VCaP (cell line): ENCODE measurements at regions not wholly inside any gene's neighbourhood (a gene's known extent, or its start where the extent isn't known, plus 50 kb on each side); places are given as distances from the start of the nearest gene placed in this dataset.
"Not testable (repeated sequence)": the region's sequence is repeated elsewhere in the genome, so short reads cannot be mapped to it uniquely, and the experiment has no call there.

ENCODE experiments used
- H3K27ac ChIP-seq: fragments of 450-650 bp; 2 replicates; pipeline ENCODE4 v1.5.1; 2017
- TF ChIP-seq, protein P1 (sequence below): fragments of 450-650 bp; conservative IDR thresholded peaks from 2 replicates; pipeline ENCODE4 v1.5.1; 2017; ENCODE audit warnings: mild to moderate bottlenecking, moderate library complexity

DNA sequence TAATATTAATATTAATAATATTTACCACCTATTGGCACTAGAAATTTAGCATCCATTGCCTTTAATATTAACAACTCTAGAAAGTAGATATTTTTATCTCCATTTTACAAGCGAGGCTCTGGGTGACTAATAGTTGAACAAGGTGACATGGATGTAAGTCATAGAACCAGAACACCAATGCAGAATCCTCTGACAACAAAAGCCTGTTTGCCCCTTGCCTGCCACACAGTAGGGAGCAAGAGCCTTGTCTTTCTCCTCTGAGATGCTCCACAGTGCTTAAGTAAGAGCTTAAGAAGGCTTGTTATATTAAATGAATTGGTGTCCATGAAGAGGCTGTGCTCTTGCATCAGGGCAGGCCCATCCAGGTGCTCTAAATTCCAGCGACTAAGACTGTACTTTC, 51.2 kb upstream of the LBX1 start:
- TF ChIP-seq, protein P1, sequence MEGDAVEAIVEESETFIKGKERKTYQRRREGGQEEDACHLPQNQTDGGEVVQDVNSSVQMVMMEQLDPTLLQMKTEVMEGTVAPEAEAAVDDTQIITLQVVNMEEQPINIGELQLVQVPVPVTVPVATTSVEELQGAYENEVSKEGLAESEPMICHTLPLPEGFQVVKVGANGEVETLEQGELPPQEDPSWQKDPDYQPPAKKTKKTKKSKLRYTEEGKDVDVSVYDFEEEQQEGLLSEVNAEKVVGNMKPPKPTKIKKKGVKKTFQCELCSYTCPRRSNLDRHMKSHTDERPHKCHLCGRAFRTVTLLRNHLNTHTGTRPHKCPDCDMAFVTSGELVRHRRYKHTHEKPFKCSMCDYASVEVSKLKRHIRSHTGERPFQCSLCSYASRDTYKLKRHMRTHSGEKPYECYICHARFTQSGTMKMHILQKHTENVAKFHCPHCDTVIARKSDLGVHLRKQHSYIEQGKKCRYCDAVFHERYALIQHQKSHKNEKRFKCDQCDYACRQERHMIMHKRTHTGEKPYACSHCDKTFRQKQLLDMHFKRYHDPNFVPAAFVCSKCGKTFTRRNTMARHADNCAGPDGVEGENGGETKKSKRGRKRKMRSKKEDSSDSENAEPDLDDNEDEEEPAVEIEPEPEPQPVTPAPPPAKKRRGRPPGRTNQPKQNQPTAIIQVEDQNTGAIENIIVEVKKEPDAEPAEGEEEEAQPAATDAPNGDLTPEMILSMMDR = no peak
- H3K27ac ChIP-seq = no peak overlapping the region

DNA sequence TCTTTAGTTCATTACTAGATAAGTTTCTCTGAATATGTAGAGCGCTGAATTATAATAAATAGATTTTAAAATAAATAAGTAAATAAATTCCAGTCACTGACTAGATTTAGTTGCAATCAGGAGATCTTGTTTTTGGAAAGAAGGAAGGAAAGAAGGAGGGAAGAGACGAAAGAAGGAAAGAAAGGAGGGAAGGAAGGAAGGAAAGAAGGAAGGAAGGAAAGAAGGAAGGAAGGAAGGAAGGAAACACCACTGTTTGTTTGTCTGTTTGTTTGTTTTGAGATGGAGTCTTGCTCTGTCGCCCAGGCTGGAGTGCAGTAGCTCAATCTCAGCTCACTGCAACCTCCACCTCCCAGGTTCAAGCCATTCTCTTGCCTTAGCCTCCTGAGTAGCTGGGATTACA, 51.7 kb upstream of the LBX1 start:
- not testable (repeated sequence) for H3K27ac ChIP-seq

DNA sequence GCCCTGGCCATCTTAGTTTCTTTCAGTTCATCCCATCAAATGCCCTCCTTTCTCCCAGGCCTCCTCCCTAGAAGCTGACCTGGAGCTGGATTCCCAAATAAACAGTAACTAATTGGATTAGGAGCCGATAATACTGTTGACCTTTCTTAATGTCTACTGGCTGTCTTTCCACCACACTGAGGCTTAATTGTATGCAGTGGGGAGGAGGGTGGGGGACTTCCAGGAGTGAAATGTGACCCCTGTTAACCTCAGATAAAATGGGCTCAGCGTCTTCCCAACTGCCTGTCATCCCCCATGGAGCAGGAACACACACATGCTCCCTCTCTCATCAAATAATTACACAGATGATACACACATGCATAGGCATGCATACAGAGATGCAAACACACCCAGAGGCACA, 53.7 kb upstream of the LBX1 start:
- TF ChIP-seq, protein P1 = no peak
- H3K27ac ChIP-seq = no peak overlapping the region

DNA sequence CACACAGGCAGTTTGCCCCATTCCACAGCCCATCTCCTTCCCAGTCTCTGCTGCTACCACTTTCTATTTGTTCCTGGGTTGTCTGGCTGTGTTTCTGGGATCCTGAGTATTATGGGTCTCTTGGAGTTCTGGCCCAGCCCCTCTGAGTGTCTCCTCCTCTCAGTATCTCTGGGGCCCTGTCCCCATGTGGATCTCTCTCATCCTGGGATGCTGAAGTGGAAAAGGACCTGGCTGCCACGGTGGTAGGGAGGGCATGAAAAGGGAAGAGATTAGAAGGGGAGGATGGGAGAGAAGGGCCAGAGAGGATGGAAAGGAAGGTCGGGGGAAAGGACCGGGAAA, 54.5 kb upstream of the LBX1 start:
- TF ChIP-seq, protein P1 = no peak
- no peak overlapping the region for H3K27ac ChIP-seq

DNA sequence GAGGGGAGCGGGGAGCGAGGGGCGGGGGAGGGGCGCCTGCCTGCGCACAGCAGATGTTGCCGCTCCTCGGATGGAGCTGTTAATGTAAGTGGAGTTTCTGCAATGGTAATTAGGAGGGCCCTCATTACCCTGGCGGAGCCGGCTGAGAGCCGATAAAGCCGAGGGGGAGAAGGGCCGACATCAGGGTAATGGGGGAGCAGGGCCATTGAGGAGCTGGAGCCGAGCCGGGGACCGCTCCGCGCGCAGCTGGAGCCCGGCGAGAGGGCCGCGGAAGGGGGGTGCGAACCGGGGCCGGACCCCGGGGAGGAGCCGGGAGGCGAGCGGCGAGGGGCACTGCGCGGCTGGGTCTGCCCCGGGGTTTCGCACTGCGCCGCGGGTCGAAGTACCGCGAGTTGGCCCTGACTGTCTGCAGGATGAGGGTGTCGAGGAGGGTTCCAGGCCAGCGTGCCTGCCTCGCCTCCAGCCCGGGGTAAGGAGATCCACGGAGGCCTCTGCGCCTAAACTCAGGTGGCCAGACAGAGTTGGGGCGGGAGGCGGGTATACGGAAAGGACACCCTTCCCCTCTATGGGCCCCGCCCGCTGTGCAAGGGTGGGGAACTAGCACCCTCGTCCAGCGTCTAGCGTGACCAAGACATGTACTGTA, 55.0 kb upstream of the LBX1 start:
- TF ChIP-seq, protein P1 = no peak
- no peak overlapping the region for H3K27ac ChIP-seq

DNA sequence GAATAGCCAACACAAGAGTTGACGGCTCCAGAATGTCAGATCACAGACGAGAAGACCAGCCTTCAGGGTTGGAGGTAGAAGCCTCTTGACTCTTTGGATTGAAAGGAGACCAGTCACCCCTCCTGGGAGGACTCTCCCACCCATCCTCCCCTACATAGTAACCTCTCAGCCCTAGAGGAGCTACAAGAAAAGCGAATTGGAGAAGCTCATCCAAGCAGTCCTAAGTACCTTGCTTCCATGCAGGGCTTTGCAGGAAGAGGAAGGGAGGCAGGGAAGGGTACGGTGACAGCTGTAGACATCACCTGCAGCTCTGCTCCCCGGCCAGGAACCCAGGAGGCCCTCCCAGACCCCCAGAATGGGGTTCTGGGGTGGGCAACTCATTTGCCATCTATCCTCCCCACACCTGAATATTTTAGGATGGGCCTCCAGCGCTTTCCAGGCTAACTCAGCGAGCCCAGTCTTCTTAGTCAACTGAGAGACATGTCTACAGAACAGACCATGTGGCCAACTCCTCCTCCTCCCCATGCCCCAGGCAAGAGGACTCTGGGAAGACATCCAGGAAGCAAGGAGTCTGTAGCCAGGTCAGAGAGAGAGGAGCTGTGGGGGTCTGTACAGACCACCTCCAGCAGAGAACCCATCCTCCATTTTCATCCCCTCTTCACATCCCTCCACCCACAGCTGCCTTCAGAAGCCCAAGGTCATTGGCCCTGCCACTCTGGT, 55.6 kb upstream of the LBX1 start:
- no peak overlapping the region for H3K27ac ChIP-seq

DNA sequence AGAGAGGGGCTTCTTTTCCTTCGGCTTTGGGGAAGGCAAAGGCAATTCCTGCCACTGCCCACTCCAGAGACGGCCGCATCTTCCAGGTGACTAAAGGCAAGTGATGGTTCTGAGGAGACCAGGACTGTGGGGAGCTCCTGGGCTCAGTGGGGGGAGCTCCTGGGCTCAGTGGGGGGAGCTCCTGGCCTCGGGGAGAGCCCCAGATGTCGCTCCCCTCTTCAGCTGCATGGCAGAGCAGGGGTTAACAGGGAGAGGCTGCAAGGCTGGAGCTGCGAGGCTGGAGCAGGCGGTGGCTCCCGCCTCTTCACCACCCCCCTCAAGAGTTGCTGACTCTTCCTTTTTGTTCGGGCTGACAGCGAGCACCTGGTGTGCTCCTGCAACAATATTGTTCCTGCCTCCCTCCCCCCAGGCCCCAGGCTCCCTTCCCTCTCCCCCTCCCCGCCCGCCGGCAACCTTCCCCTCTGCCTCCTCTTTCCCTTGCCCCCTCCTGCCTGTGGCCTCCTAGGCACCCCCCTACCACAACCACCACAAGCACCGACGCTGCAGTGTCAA, 56.3 kb upstream of the LBX1 start:
- no peak overlapping the region for H3K27ac ChIP-seq
- TF ChIP-seq, protein P1 = no peak

More for the DNA sequence above, 55.6 kb upstream of the LBX1 start:
- TF ChIP-seq, protein P1 = no peak
